ENCODE measurements at regions not wholly inside any gene's neighbourhood (a gene's known extent, or its start where the extent isn't known, plus 50 kb on each side); places are given as distances from the start of the nearest gene placed in this dataset.

GRCh38 chr2:153373510-153374279, 104.9 kb downstream of the RPRM start:
- Mint-ChIP-seq H3K27me3 (no peaks in the 10 kb centered on the region), H3K4me1 (ENCODE audit: low read depth) (no peaks in the 10 kb centered on the region)
- intact Hi-C loops (cut with micrococcal nuclease) = loop anchor here (2.0 kb wide), 1 partner anchor 75 kb away; no protein-coding TSS in a partner anchor

DNA sequence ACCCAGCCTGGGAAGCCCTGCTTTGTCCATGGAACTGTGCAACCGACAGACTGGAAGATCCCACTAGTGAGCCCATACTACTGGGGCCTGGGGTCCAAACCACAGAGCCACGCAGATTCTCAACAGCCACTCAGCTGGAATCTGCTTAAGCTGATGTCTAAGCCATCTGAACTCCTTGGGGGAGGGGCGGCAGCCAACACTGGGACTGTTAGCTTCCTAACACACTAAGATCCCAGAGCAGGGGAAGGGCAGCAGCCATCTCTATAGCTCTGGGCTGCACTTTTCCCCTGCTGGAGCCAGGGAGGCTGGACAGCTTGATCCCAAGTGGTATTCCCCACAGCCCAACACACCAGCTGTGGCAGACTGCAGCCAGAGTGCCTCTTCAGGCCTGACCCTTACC, 118.3 kb downstream of the RPRM start:
- Mint-ChIP-seq H3K9me3 (peaks cover 38% of the 10 kb centered on the region), H3K27ac (no peak overlapping the region), H3K4me1 (ENCODE audit: low read depth) (no peaks in the 10 kb centered on the region), H3K27me3 (no peaks in the 10 kb centered on the region), H3K4me3 (no peak overlapping the region), H3K36me3 (ENCODE audit: low read depth) (no peaks in the 10 kb centered on the region)
- intact Hi-C loops (cut with micrococcal nuclease) = no loop called here

More at GRCh38 chr2:153373510-153374279, 104.9 kb downstream of the RPRM start:
- Mint-ChIP-seq H3K36me3 (ENCODE audit: low read depth) (no peaks in the 10 kb centered on the region), H3K27ac (no peak overlapping the region), H3K4me3 (no peak overlapping the region), H3K9me3 (peaks cover 7% of the 10 kb centered on the region)

- Mint-ChIP-seq H3K27me3 (no peaks in the 10 kb centered on the region), H3K27ac (no peak overlapping the region), H3K36me3 (ENCODE audit: low read depth) (no peaks in the 10 kb centered on the region), H3K4me1 (ENCODE audit: low read depth) (no peaks in the 10 kb centered on the region), H3K4me3 (no peak overlapping the region), H3K9me3 (peaks cover 15% of the 10 kb centered on the region)
- intact Hi-C loops (cut with micrococcal nuclease) = no loop called here
Measured at GRCh38 chr2:153354377-153354776, 124.2 kb downstream of the RPRM start.

DNA sequence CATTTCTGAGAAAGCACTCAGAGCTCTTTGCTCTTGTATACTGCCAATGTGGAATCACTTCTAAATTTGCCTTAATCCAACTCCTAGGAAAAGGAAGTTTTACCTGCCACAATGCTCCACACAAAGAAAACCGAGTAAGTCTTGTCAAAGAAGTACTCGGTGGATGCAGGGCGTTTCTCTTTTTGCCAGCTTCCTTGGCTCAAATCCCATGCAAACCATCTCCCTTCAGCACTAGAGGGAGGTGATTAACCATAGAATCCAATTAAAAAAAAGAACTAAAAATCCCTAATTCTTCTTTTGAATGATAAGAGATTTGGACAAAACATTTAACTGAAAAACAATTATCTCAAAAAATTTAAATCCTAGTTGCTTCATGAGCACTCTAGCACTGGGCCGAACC, 129.0 kb downstream of the RPRM start:
- H3K27ac Mint-ChIP-seq = no peak overlapping the region
- no peak overlapping the region for H3K4me3 Mint-ChIP-seq
- H3K27me3 Mint-ChIP-seq = no peaks in the 10 kb centered on the region
- H3K9me3 Mint-ChIP-seq = peaks cover 22% of the 10 kb centered on the region
- no peaks in the 10 kb centered on the region for H3K36me3 Mint-ChIP-seq (ENCODE audit: low read depth)
- intact Hi-C loops (cut with micrococcal nuclease) = no loop called here
- no peaks in the 10 kb centered on the region for H3K4me1 Mint-ChIP-seq (ENCODE audit: low read depth)

GRCh38 chr2:153347818-153348495, 130.6 kb downstream of the RPRM start:
- Mint-ChIP-seq H3K4me3 (no peak overlapping the region), H3K9me3 (peaks cover 21% of the 10 kb centered on the region), H3K36me3 (ENCODE audit: low read depth) (no peaks in the 10 kb centered on the region), H3K4me1 (ENCODE audit: low read depth) (no peaks in the 10 kb centered on the region), H3K27me3 (no peaks in the 10 kb centered on the region), H3K27ac (no peak overlapping the region)
- intact Hi-C loops (cut with micrococcal nuclease) = no loop called here

DNA sequence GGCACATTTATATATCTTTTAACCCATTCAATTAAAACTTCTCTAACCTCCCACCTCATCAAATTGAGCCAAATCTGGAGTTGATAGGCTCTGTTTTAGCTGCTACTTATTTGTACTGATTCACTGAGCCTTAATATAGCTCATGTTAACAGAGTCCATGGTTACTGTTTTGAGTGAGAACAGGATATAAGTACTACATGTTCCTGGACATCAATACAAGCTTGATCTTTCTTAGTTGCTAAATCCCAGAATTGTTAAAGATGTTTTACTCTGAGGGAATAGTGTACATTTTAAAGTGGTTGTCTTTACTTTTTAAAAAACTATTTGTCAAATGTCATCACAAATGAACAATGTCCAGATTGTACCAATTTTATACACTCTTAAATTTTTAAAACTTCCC, 157.7 kb downstream of the RPRM start:
- intact Hi-C loops (cut with micrococcal nuclease) = no loop called here
- Mint-ChIP-seq H3K27me3 (no peaks in the 10 kb centered on the region), H3K4me1 (ENCODE audit: low read depth) (no peaks in the 10 kb centered on the region), H3K36me3 (ENCODE audit: low read depth) (no peaks in the 10 kb centered on the region), H3K9me3 (peaks cover 15% of the 10 kb centered on the region), H3K4me3 (no peak overlapping the region), H3K27ac (no peak overlapping the region)

DNA sequence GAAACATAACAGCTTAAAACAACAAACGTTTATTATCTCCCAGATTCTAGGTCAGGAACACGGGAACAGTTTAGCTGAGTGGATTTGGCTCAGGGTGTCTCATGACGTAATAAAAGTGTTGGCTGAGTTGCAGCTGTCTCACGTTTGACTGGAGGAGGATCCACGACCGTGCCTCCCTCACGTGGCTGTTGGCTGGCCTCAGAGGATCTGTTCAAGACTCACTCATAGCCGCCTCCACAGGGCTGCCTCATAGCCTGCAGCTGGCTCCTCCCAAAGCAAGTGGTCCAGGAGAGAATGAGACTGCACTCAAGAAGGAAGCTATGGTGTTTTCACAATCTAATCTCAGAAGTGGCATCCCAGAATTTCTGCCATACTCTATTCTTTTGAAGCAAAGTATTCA, 167.1 kb downstream of the RPRM start:
- H3K36me3 Mint-ChIP-seq (ENCODE audit: low read depth) = no peaks in the 10 kb centered on the region
- H3K4me1 Mint-ChIP-seq (ENCODE audit: low read depth) = no peaks in the 10 kb centered on the region
- intact Hi-C loops (cut with micrococcal nuclease) = no loop called here
- no peak overlapping the region for H3K27ac Mint-ChIP-seq
- no peaks in the 10 kb centered on the region for H3K27me3 Mint-ChIP-seq
- no peak overlapping the region for H3K4me3 Mint-ChIP-seq
- no peaks in the 10 kb centered on the region for H3K9me3 Mint-ChIP-seq

DNA sequence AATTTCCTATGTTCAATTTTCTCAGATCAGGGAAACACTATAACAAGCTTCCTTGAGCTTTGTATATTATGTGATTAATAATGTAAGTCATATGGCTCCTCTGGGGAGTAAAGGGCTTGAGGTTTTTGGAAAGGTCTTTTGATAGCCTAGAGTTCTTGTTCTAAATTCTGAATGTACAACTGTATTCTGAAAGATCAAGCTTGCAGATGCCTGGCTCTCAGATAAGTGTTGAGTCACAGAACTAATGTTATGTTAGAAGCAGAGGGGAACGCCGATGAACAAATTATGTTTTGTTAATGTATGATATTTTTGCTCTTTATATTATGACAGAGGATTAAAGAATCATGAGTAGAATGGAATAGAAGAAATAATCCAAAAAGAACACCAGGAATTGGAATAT, 170.1 kb downstream of the RPRM start:
- intact Hi-C loops (cut with micrococcal nuclease) = no loop called here
- H3K4me3 Mint-ChIP-seq = no peak overlapping the region
- no peaks in the 10 kb centered on the region for H3K36me3 Mint-ChIP-seq (ENCODE audit: low read depth)
- H3K27ac Mint-ChIP-seq = no peak overlapping the region
- H3K4me1 Mint-ChIP-seq (ENCODE audit: low read depth) = no peaks in the 10 kb centered on the region
- H3K9me3 Mint-ChIP-seq = no peaks in the 10 kb centered on the region
- no peaks in the 10 kb centered on the region for H3K27me3 Mint-ChIP-seq

- intact Hi-C loops (cut with micrococcal nuclease) = no loop called here
Measured at GRCh38 chr2:153307223-153307622, 171.3 kb downstream of the RPRM start.

GRCh38 chr2:153299809-153300208, 178.8 kb downstream of the RPRM start:
- H3K27me3 Mint-ChIP-seq = no peaks in the 10 kb centered on the region
- no peak overlapping the region for H3K27ac Mint-ChIP-seq
- no peaks in the 10 kb centered on the region for H3K9me3 Mint-ChIP-seq
- no peaks in the 10 kb centered on the region for H3K4me1 Mint-ChIP-seq (ENCODE audit: low read depth)
- no peaks in the 10 kb centered on the region for H3K36me3 Mint-ChIP-seq (ENCODE audit: low read depth)
- H3K4me3 Mint-ChIP-seq = no peak overlapping the region
- intact Hi-C loops (cut with micrococcal nuclease) = loop anchor here (2.0 kb wide), 1 partner anchor 75 kb away; no protein-coding TSS in a partner anchor

More at GRCh38 chr2:153307223-153307622, 171.3 kb downstream of the RPRM start:
- Mint-ChIP-seq H3K27ac (no peak overlapping the region), H3K9me3 (no peaks in the 10 kb centered on the region), H3K36me3 (ENCODE audit: low read depth) (no peaks in the 10 kb centered on the region), H3K4me1 (ENCODE audit: low read depth) (no peaks in the 10 kb centered on the region), H3K4me3 (no peak overlapping the region), H3K27me3 (no peaks in the 10 kb centered on the region)

GRCh38 chr2:153299217-153299616, 179.3 kb downstream of the RPRM start:
- Mint-ChIP-seq H3K9me3 (no peaks in the 10 kb centered on the region), H3K27ac (no peak overlapping the region), H3K36me3 (ENCODE audit: low read depth) (no peaks in the 10 kb centered on the region), H3K27me3 (no peaks in the 10 kb centered on the region), H3K4me1 (ENCODE audit: low read depth) (no peaks in the 10 kb centered on the region), H3K4me3 (no peak overlapping the region)
- intact Hi-C loops (cut with micrococcal nuclease) = loop anchor here (2.0 kb wide), 1 partner anchor 76 kb away; no protein-coding TSS in a partner anchor

- Mint-ChIP-seq H3K27ac (no peak overlapping the region), H3K27me3 (no peaks in the 10 kb centered on the region), H3K36me3 (ENCODE audit: low read depth) (no peaks in the 10 kb centered on the region), H3K4me3 (no peak overlapping the region), H3K4me1 (ENCODE audit: low read depth) (no peaks in the 10 kb centered on the region), H3K9me3 (no peaks in the 10 kb centered on the region)
- intact Hi-C loops (cut with micrococcal nuclease) = no loop called here
Measured at GRCh38 chr2:153294199-153294786, 184.3 kb downstream of the RPRM start.

DNA sequence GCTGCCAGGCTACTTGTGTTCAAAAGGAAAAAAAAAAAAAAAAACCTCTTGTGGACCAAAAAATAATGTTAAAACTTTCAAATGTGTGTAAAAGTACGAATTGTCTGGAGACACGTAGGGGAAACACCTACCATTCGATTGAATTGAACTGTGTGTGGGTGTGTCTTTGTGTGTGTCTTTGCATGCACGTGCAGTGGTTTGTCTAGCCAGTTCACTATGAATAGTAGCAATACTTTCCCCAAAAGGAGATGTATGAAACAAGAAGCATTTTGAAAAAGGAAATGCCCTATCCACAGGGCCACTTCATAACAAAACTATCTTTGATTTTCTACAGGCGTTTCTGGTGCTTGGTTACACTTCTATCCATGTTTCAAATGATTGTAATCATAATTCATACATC, 186.8 kb downstream of the RPRM start:
- intact Hi-C loops (cut with micrococcal nuclease) = no loop called here
- Mint-ChIP-seq H3K27me3 (no peaks in the 10 kb centered on the region), H3K27ac (no peak overlapping the region), H3K4me3 (no peak overlapping the region), H3K36me3 (ENCODE audit: low read depth) (no peaks in the 10 kb centered on the region), H3K4me1 (ENCODE audit: low read depth) (no peaks in the 10 kb centered on the region), H3K9me3 (no peaks in the 10 kb centered on the region)

GRCh38 chr2:153287109-153287801, 191.3 kb downstream of the RPRM start:
- H3K36me3 Mint-ChIP-seq (ENCODE audit: low read depth) = no peaks in the 10 kb centered on the region
- H3K4me1 Mint-ChIP-seq (ENCODE audit: low read depth) = no peaks in the 10 kb centered on the region
- peaks cover 25% of the 10 kb centered on the region for H3K9me3 Mint-ChIP-seq
- H3K27me3 Mint-ChIP-seq = no peaks in the 10 kb centered on the region
- no peak overlapping the region for H3K27ac Mint-ChIP-seq
- intact Hi-C loops (cut with micrococcal nuclease) = no loop called here
- no peak overlapping the region for H3K4me3 Mint-ChIP-seq

Data from dendritic cell treated with granulocyte-macrophage colony-stimulating factor and Interleukin-4, amounts not matched to agents 40 ng/mL and 50 ng/mL, for 4 days (primary cell).